ENCODE measurements at regions not wholly inside any gene's neighbourhood (a gene's known extent, or its start where the extent isn't known, plus 50 kb on each side); places are given as distances from the start of the nearest gene placed in this dataset.

GRCh38 chr14:43184540-43184939, 1322.5 kb downstream of the FSCB start:
- no peaks in the 10 kb centered on the region for H3K9me3 ChIP-seq (ENCODE audit: control insufficient read depth, insufficient read depth, low read length)
- H3K27ac ChIP-seq (ENCODE audit: low read depth, low read length) = peak overlapping the region; percentile 48
- no peak overlapping the region for H3K9ac ChIP-seq (ENCODE audit: low read depth, low read length)
- H3K4me3 ChIP-seq (ENCODE audit: low read depth, low read length) = no peak overlapping the region
- H3K36me3 ChIP-seq (ENCODE audit: control insufficient read depth, insufficient read depth, low read length) = no peaks in the 10 kb centered on the region
- no peaks in the 10 kb centered on the region for H3K27me3 ChIP-seq (ENCODE audit: control insufficient read depth, insufficient read depth, low read length)
- H3K4me1 ChIP-seq (ENCODE audit: control insufficient read depth, insufficient read depth, low read length) = peaks cover 18% of the 10 kb centered on the region

- no peaks in the 10 kb centered on the region for H3K9me3 ChIP-seq (ENCODE audit: control insufficient read depth, insufficient read depth, low read length)
- no peak overlapping the region for H3K4me3 ChIP-seq (ENCODE audit: low read depth, low read length)
- H3K4me1 ChIP-seq (ENCODE audit: control insufficient read depth, insufficient read depth, low read length) = peaks cover 18% of the 10 kb centered on the region
- no peak overlapping the region for H3K9ac ChIP-seq (ENCODE audit: low read depth, low read length)
- H3K27me3 ChIP-seq (ENCODE audit: control insufficient read depth, insufficient read depth, low read length) = no peaks in the 10 kb centered on the region
- H3K27ac ChIP-seq (ENCODE audit: low read depth, low read length) = peak overlapping the region; percentile 36
- no peaks in the 10 kb centered on the region for H3K36me3 ChIP-seq (ENCODE audit: control insufficient read depth, insufficient read depth, low read length)
Observed at GRCh38 chr14:43183916-43184315, 1323.2 kb downstream of the FSCB start.

DNA sequence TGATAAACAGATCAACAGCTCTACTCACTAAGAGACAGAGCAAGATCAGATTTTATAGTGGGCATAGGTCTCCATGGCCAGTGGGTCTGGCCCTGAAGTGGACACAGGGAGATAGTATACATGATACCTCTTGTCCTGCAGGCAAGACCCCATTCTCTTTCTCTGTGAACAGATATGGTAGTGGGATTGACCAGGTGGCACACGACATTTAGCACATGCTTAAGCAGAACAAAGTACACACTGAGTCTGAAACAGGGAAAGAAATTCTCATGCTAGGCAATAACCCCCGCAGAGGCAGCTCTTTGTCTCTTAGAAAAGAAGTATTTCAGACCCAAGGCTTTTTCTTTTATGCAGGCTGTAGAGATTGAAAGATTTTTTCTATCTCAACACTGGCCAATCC, 1331.2 kb downstream of the FSCB start:
- no peaks in the 10 kb centered on the region for H3K36me3 ChIP-seq (ENCODE audit: control insufficient read depth, insufficient read depth, low read length)
- H3K4me3 ChIP-seq (ENCODE audit: low read depth, low read length) = no peak overlapping the region
- H3K9ac ChIP-seq (ENCODE audit: low read depth, low read length) = no peak overlapping the region
- no peaks in the 10 kb centered on the region for H3K9me3 ChIP-seq (ENCODE audit: control insufficient read depth, insufficient read depth, low read length)
- H3K27me3 ChIP-seq (ENCODE audit: control insufficient read depth, insufficient read depth, low read length) = no peaks in the 10 kb centered on the region
- H3K27ac ChIP-seq (ENCODE audit: low read depth, low read length) = no peak overlapping the region
- H3K4me1 ChIP-seq (ENCODE audit: control insufficient read depth, insufficient read depth, low read length) = no peaks in the 10 kb centered on the region

- Histone ChIP-seq H3K27me3 (ENCODE audit: control insufficient read depth, insufficient read depth, low read length) (no peaks in the 10 kb centered on the region), H3K4me1 (ENCODE audit: control insufficient read depth, insufficient read depth, low read length) (no peaks in the 10 kb centered on the region), H3K36me3 (ENCODE audit: control insufficient read depth, insufficient read depth, low read length) (no peaks in the 10 kb centered on the region), H3K4me3 (ENCODE audit: low read depth, low read length) (no peak overlapping the region), H3K27ac (ENCODE audit: low read depth, low read length) (no peak overlapping the region), H3K9me3 (ENCODE audit: control insufficient read depth, insufficient read depth, low read length) (no peaks in the 10 kb centered on the region), H3K9ac (ENCODE audit: low read depth, low read length) (no peak overlapping the region)
Observed at GRCh38 chr14:43172899-43173548, 1334.1 kb downstream of the FSCB start.

DNA sequence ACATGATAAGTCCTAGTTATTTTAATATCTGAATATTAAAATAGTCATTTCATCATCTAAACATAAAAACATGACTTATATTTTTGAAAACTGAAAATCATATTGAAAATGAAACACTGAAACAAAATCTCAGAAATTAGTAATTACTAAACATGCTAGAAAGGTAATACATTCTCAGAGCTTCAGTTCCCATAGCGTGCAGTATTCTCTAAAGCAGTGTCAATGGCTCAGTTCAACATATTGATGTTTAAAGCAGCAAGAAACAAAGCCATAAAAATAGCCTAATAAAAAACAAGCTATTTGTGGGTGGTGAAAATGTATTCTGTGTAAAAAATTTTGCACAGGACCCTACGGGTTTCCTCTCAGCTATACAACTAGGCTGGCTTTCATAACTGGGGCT, 1337.4 kb downstream of the FSCB start:
- H3K9me3 ChIP-seq (ENCODE audit: control insufficient read depth, insufficient read depth, low read length) = no peaks in the 10 kb centered on the region
- no peak overlapping the region for H3K4me3 ChIP-seq (ENCODE audit: low read depth, low read length)
- H3K27ac ChIP-seq (ENCODE audit: low read depth, low read length) = no peak overlapping the region
- no peaks in the 10 kb centered on the region for H3K36me3 ChIP-seq (ENCODE audit: control insufficient read depth, insufficient read depth, low read length)
- no peaks in the 10 kb centered on the region for H3K27me3 ChIP-seq (ENCODE audit: control insufficient read depth, insufficient read depth, low read length)
- no peaks in the 10 kb centered on the region for H3K4me1 ChIP-seq (ENCODE audit: control insufficient read depth, insufficient read depth, low read length)
- H3K9ac ChIP-seq (ENCODE audit: low read depth, low read length) = no peak overlapping the region

DNA sequence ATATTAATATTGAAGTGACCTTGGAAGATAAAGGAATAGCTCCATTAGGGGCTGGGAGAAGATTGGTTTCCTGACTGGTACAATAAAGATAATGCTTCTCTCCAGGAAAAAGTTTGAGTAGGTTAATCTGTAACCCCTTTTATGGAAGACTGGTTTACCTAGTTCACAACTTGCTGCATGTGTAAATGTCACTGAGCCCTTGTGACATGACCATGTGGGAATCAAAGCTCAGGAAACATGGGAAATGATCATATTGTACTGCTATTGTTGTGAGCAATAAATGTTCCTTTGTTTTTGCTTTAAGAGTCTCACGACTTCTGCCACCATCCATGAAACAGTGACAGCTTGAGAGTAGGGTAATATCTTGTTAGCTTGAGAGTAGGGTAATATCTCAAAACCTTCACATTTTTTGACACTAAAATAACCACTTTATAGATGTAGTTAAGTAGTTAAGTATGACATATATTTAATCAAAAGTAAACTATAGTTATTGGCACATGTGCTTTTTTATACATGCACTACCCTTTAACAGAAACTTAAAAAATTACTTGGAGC, 1338.6 kb downstream of the FSCB start:
- no peak overlapping the region for H3K9ac ChIP-seq (ENCODE audit: low read depth, low read length)
- no peaks in the 10 kb centered on the region for H3K27me3 ChIP-seq (ENCODE audit: control insufficient read depth, insufficient read depth, low read length)
- no peaks in the 10 kb centered on the region for H3K4me1 ChIP-seq (ENCODE audit: control insufficient read depth, insufficient read depth, low read length)
- no peak overlapping the region for H3K27ac ChIP-seq (ENCODE audit: low read depth, low read length)
- no peaks in the 10 kb centered on the region for H3K9me3 ChIP-seq (ENCODE audit: control insufficient read depth, insufficient read depth, low read length)
- no peaks in the 10 kb centered on the region for H3K36me3 ChIP-seq (ENCODE audit: control insufficient read depth, insufficient read depth, low read length)
- no peak overlapping the region for H3K4me3 ChIP-seq (ENCODE audit: low read depth, low read length)

DNA sequence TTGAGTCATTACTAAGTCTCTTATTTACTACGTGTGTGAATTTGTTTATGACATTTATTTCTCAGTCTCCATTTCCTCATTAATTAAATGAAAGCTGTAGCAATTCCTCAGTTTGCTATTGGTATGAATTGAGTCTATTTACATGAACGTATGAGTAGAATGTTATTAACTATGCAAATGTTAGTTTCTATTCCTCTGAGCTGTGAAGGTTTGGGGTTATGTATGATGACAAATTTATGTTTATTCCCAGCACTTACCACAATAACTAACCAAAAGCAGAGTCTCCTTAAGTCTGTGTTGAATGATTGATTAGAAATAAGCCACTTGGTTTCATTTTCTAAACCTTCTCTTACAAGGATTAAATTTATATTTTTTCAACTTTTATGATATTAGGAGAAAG, 1340.9 kb downstream of the FSCB start:
- Histone ChIP-seq H3K9me3 (ENCODE audit: control insufficient read depth, insufficient read depth, low read length) (no peaks in the 10 kb centered on the region), H3K4me3 (ENCODE audit: low read depth, low read length) (no peak overlapping the region), H3K36me3 (ENCODE audit: control insufficient read depth, insufficient read depth, low read length) (no peaks in the 10 kb centered on the region), H3K27ac (ENCODE audit: low read depth, low read length) (no peak overlapping the region), H3K9ac (ENCODE audit: low read depth, low read length) (no peak overlapping the region), H3K27me3 (ENCODE audit: control insufficient read depth, insufficient read depth, low read length) (no peaks in the 10 kb centered on the region), H3K4me1 (ENCODE audit: control insufficient read depth, insufficient read depth, low read length) (no peaks in the 10 kb centered on the region)

DNA sequence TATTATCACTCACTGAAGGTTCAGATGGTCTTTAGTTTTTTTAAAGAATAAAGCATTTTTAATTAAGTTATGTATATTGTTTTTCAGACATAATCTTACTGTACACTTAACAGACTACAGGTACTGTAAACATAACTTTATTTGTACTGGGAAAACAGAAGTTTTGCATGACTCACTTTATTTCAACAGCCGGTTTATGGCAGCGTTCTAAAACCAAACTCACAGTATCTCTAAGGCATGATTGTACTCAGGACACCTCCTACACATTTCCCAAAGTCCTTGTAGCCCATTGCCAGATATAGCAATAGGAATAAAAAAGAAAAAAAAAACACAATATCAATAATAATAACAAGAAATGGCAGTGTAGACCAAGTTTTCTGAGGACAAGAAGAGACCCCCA, 1341.4 kb downstream of the FSCB start:
- no peaks in the 10 kb centered on the region for H3K4me1 ChIP-seq (ENCODE audit: control insufficient read depth, insufficient read depth, low read length)
- H3K36me3 ChIP-seq (ENCODE audit: control insufficient read depth, insufficient read depth, low read length) = no peaks in the 10 kb centered on the region
- no peak overlapping the region for H3K4me3 ChIP-seq (ENCODE audit: low read depth, low read length)
- H3K9me3 ChIP-seq (ENCODE audit: control insufficient read depth, insufficient read depth, low read length) = no peaks in the 10 kb centered on the region
- H3K27ac ChIP-seq (ENCODE audit: low read depth, low read length) = no peak overlapping the region
- H3K9ac ChIP-seq (ENCODE audit: low read depth, low read length) = no peak overlapping the region
- no peaks in the 10 kb centered on the region for H3K27me3 ChIP-seq (ENCODE audit: control insufficient read depth, insufficient read depth, low read length)

DNA sequence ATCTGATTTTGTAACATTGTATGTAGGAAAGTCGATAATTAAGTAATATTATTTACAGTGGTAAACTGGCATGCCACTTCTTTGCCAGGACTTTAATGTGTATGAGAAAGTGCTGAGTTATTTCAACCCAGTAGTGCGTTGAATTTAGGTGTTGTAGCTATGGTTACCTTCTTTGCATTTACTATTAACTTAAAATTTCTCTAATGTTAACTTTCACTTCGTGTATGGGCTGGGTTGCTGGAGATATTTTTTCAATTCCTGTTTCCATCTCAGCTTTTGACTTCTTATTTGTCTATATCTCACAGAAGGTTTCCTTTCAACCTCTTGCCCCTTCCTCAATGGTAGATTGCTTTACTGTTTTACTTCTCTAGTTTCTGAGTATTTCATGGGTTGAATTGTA, 1345.6 kb downstream of the FSCB start:
- H3K36me3 ChIP-seq (ENCODE audit: control insufficient read depth, insufficient read depth, low read length) = no peaks in the 10 kb centered on the region
- no peaks in the 10 kb centered on the region for H3K4me1 ChIP-seq (ENCODE audit: control insufficient read depth, insufficient read depth, low read length)
- H3K4me3 ChIP-seq (ENCODE audit: low read depth, low read length) = no peak overlapping the region
- H3K9me3 ChIP-seq (ENCODE audit: control insufficient read depth, insufficient read depth, low read length) = no peaks in the 10 kb centered on the region
- H3K9ac ChIP-seq (ENCODE audit: low read depth, low read length) = no peak overlapping the region
- no peaks in the 10 kb centered on the region for H3K27me3 ChIP-seq (ENCODE audit: control insufficient read depth, insufficient read depth, low read length)
- no peak overlapping the region for H3K27ac ChIP-seq (ENCODE audit: low read depth, low read length)

DNA sequence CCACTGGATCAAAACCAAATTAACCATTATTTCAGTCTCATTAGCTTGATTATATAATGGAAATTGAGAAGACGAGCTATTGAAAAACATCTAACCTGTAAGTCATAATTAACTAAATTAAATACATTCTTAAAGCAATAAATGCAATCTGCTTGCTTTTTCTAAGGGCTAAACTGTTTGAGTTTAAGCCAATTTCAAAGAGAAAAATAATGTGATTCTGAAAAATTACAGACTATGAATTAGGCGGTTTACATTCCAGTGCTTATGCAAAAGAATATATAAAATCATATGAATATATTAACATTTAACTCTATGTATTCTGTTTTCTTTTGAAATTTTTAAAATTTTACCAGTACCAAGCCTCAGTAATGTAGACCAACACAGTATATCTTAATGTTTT, 1349.4 kb downstream of the FSCB start:
- Histone ChIP-seq H3K9me3 (ENCODE audit: control insufficient read depth, insufficient read depth, low read length) (no peaks in the 10 kb centered on the region), H3K27me3 (ENCODE audit: control insufficient read depth, insufficient read depth, low read length) (no peaks in the 10 kb centered on the region), H3K27ac (ENCODE audit: low read depth, low read length) (no peak overlapping the region), H3K9ac (ENCODE audit: low read depth, low read length) (no peak overlapping the region), H3K4me1 (ENCODE audit: control insufficient read depth, insufficient read depth, low read length) (no peaks in the 10 kb centered on the region), H3K36me3 (ENCODE audit: control insufficient read depth, insufficient read depth, low read length) (no peaks in the 10 kb centered on the region), H3K4me3 (ENCODE audit: low read depth, low read length) (no peak overlapping the region)

DNA sequence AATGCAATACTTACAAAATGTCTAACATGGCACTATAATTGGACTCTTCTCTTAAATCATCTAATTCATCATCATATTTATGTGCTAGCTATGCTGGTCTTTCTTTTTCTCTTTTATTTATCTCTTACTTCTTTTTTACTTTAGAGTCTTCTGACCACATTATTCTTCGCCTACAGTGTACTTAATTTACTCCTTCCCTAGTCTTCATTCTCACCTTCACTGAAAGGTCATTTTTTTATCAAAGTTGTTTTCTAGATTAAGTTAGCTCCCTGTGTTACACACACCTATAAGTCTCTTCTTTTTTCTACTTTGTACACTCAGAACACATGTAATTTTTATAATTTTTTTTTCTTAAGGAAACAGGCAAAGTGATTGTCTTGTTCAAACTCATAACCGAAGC, 1351.2 kb downstream of the FSCB start:
- Histone ChIP-seq H3K4me3 (ENCODE audit: low read depth, low read length) (no peak overlapping the region), H3K27me3 (ENCODE audit: control insufficient read depth, insufficient read depth, low read length) (no peaks in the 10 kb centered on the region)

More for the DNA sequence above, 1351.2 kb downstream of the FSCB start:
- Histone ChIP-seq H3K4me1 (ENCODE audit: control insufficient read depth, insufficient read depth, low read length) (no peaks in the 10 kb centered on the region), H3K9me3 (ENCODE audit: control insufficient read depth, insufficient read depth, low read length) (no peaks in the 10 kb centered on the region), H3K9ac (ENCODE audit: low read depth, low read length) (no peak overlapping the region), H3K36me3 (ENCODE audit: control insufficient read depth, insufficient read depth, low read length) (no peaks in the 10 kb centered on the region), H3K27ac (ENCODE audit: low read depth, low read length) (no peak overlapping the region)

All from HUES48 (cell line).